ENCODE measurements at regions not wholly inside any gene's neighbourhood (a gene's known extent, or its start where the extent isn't known, plus 50 kb on each side); places are given as distances from the start of the nearest gene placed in this dataset.
"Not testable (repeated sequence)": the region's sequence is repeated elsewhere in the genome, so short reads cannot be mapped to it uniquely, and the experiment has no call there.

GRCh38 chr4:138344851-138345250, 102.7 kb upstream of the SLC7A11 start:
- DNase-seq = no peak

- no peak for DNase-seq
Measured at GRCh38 chr4:138344054-138344453, 101.9 kb upstream of the SLC7A11 start.

- DNase-seq = no peak
Measured at GRCh38 chr4:138341739-138342415, 99.7 kb upstream of the SLC7A11 start.

- DNase-seq = no peak
Measured at GRCh38 chr4:138338840-138339239, 96.7 kb upstream of the SLC7A11 start.

- DNase-seq = not testable (repeated sequence)
Measured at GRCh38 chr4:138338222-138338621, 96.1 kb upstream of the SLC7A11 start.

GRCh38 chr4:138334346-138335016, 92.3 kb upstream of the SLC7A11 start:
- DNase-seq = no peak

- not testable (repeated sequence) for DNase-seq
Measured at GRCh38 chr4:138332415-138332814, 90.3 kb upstream of the SLC7A11 start.

- DNase-seq = no peak
Measured at GRCh38 chr4:138330531-138330930, 88.4 kb upstream of the SLC7A11 start.

- no peak for DNase-seq
Measured at GRCh38 chr4:138329506-138330070, 87.4 kb upstream of the SLC7A11 start.

- no peak for DNase-seq
Measured at GRCh38 chr4:138327338-138327737, 85.2 kb upstream of the SLC7A11 start.

GRCh38 chr4:138320831-138321230, 78.7 kb upstream of the SLC7A11 start:
- DNase-seq = no peak

GRCh38 chr4:138320030-138320429, 77.9 kb upstream of the SLC7A11 start:
- no peak for DNase-seq

GRCh38 chr4:138317175-138317748, 75.1 kb upstream of the SLC7A11 start:
- DNase-seq = no peak

- DNase-seq = no peak
Measured at GRCh38 chr4:138312536-138312911, 70.4 kb upstream of the SLC7A11 start.

GRCh38 chr4:138311771-138312535, 69.8 kb upstream of the SLC7A11 start:
- DNase-seq = no peak

GRCh38 chr4:138310991-138311390, 68.8 kb upstream of the SLC7A11 start:
- no peak for DNase-seq

- no peak for DNase-seq
Measured at GRCh38 chr4:138310498-138310897, 68.3 kb upstream of the SLC7A11 start.

GRCh38 chr4:138308356-138308755, 66.2 kb upstream of the SLC7A11 start:
- no peak for DNase-seq

- DNase-seq = no peak
Measured at GRCh38 chr4:138307319-138307718, 65.2 kb upstream of the SLC7A11 start.

GRCh38 chr4:138305050-138305449, 62.9 kb upstream of the SLC7A11 start:
- DNase-seq = no peak

- DNase-seq = no peak
Measured at GRCh38 chr4:138301536-138301935, 59.4 kb upstream of the SLC7A11 start.

- no peak for DNase-seq
Measured at GRCh38 chr4:138300616-138301015, 58.5 kb upstream of the SLC7A11 start.

GRCh38 chr4:138299881-138300280, 57.7 kb upstream of the SLC7A11 start:
- no peak for DNase-seq

All from NCI-H1048 (cell line).